ENCODE measurements at regions not wholly inside any gene's neighbourhood (a gene's known extent, or its start where the extent isn't known, plus 50 kb on each side); places are given as distances from the start of the nearest gene placed in this dataset.

DNA sequence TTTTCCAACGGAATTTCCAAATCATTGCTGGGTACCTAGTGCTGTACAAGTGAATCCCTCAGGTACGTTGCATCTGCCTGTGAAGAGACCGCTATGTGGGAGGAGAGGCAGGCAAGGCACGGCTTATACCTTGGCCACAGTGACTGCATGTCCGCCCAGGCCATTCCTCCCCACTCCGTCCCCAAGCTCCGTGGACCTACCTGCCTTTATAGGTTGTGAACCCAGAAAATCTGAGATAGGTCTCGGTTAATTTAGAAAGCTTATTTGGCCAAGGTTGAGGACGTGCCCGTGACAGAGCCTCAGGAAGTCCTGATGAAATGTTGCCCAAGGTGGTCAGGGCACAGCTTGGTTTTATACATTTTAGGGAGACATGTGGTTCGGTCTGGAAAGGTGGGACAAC is 218.5 kb upstream of the TSHZ3 start:
- no peak for DNase-seq

DNA sequence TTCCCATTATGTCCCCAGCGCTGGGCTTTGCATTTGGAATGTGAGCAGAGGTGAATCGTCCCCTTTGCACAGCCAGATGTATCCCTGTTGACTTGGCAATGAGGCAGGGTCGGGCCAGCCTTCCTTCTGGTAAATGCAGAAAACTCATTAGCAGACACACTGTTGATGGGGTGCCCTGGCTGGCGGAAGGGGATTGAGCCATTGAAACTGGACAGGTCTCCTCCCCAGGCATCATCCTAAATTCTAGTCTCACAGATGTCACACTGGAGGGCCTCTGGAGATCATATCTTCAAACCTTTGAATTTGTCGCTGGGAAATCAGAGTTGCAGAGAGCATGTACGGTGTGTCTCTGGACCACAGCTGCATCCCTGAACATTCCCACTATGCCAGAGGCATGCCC is 219.5 kb upstream of the TSHZ3 start:
- DNase-seq = no peak

- no peak for DNase-seq
Observed at GRCh38 chr19:31570718-31571117, 221.5 kb upstream of the TSHZ3 start.

DNA sequence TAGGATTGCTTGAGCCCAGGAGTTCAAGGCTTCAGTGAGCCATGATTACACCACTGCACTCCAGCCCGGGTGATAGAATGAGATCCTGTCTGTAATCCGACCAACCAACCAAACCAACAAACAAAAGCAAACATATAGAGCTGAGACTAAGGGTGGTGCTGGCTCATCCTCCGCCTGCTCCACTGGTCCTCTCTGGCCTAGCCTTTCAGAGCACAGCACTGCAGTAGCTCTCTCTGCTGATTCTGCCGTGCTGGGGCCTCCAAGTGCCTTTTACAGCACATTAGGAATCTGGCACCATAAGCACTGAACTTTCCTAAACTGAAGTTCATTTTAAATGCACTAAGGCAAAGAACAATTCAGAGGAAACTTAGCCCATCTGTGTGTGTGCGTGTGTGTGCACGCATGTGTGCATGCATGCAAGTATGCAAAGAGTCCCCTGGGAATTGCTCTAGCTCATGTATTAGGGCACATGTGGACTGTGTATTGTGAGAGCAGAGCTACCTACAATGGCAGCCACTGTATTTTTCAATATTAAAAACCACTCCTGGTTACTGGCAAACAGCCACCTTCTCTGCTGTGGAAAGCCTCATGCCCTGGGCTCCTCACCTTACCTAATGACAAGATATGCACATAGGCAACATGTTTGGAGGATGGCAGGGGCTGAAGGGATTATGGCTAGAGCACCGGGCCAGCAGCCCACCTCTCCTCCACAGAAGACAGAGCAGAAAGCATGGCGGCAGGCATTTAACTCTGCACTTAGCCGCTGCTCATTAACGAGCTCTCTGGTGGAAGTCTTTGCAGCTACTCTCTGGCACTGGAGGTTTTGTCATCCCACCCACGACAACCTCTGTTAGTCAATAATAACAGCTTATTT is 223.1 kb upstream of the TSHZ3 start:
- DNase-seq = no peak

- no peak for DNase-seq
Observed at GRCh38 chr19:31572976-31573298, 223.7 kb upstream of the TSHZ3 start.

DNA sequence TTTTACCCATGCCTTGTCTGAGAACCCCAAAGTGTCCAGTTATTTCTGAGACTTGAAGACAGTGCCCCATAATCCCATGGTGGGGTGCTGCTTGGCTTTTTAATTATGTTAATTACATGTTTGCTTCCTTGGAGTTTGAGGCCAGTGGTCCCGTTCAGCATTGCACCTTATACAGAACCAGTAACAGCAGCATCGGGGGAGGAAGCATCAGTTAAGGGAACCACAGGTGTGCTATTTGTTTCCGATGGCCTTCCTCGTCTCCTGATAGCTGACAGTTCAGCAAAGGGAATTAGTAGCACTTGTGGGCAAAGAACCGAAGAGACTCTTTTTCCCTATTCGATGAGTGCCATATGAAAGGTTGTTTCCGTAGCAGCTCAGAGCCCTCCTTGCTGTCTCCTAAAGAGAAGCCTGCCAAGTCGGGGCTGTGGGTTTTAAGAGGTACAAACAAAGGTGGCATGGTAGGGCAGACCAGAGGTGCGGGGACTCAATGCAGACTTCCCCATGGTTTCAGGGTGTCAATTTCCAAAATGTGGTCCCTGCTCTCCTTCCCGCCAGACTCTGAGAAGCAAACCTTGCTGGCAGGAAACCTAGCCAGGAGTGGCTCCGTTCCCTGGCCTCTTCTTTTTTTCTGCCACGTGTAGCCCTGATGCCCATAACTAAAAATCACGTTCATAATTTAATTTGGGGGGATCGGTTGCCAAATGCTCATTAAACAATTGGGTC is 225.2 kb upstream of the TSHZ3 start:
- no peak for DNase-seq

- no peak for DNase-seq
Observed at GRCh38 chr19:31575846-31576335, 226.7 kb upstream of the TSHZ3 start.

DNA sequence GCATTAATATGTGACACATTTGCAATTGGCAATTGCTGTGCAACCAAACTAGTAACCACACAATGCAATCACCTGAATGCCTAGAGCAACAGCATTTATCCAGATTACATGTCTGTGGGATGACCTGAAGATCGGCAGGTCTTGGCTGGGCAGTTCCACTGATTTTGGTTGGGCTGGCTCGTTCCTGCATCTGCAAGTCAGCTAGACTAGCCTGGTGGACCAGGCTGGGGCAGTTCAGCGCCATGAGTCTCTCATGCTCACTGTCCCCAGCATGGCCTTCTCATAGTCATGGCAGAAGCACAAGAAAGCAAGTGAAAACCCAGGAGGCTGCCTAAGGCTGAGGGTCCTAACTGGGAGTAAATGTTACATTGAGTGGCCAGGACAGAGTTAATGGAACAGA is 229.1 kb upstream of the TSHZ3 start:
- no peak for DNase-seq

GRCh38 chr19:31583148-31583547 is 233.9 kb upstream of the TSHZ3 start:
- no peak for DNase-seq

DNA sequence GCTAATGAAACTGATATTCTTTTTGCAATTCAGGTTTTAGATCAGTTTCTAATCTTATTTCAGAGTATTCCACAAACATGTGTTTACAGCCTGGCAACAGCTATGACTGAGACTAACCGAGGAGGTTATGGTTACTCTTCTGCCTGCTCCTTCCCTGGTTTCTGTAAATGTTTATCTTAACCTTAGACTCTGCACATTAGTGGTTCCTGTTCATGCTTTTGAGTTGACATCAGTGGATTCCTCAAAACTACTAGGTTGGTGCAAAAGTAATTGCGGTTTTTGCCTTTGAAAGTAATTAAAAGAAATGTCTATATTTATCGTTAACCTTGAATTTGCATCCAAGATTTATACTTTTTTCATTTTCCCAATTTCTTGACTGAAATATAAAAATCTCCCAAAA is 237.0 kb upstream of the TSHZ3 start:
- no peak for DNase-seq

DNA sequence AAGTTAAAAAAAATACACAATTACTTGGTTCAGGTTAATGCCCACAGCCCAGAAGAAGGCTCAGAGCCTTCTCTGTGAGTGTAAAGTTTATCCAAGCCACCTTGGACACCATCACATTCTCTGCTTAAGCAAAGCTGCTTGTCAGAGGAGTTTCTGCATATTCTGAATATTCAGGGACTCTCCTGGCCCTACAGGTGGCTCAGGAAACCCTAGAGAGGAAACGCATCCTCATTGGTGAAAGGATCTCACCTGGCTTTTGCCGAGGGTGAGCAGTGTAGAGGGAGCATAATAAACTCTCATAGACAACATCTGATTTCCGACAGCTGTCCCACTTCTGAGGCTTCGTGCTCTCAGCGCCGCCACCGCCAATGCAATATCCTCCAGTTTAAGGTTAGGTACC is 239.9 kb upstream of the TSHZ3 start:
- DNase-seq = no peak

- no peak for DNase-seq
Observed at GRCh38 chr19:31591258-31591657, 242.0 kb upstream of the TSHZ3 start.

GRCh38 chr19:31592456-31592855 is 243.2 kb upstream of the TSHZ3 start:
- DNase-seq = no peak

DNA sequence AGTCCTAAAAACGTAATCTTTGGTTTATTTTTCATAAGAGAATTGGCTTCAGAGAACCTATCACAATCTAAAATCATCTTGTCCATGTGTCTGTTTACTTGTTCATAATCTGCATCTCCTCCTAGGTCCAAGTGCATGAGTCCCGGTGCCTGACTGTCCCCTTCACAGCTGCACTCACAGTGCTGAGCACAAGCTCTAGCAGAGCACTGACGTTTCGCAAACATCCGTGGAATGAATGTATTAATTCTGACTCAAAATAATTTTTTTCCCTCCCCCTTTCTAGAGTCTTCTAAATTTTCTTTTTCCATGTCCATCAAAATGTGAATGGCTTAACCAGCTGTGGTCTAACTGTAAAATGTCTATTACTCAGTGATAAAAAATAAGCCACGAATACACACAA is 245.5 kb upstream of the TSHZ3 start:
- no peak for DNase-seq

GRCh38 chr19:31595521-31595920 is 246.3 kb upstream of the TSHZ3 start:
- no peak for DNase-seq

DNA sequence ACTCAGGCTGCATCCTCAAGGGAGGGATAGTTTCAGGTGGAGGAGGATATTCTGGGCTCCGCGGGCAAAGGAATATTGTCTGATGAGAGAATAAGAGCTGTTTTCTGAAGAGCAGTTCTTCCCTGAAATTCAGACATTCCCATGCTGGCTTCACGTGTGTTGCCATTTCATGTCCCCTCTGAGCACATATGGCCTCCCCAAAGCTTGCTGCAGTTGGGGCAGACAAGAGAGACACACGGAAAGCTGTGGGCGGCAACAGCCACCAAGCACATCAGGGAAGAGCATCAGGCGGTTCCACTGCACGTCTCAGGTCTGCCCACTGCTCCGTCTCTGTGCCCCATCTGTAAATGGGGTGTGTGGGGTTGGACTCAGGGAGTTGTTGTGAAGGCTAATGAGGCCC is 247.5 kb upstream of the TSHZ3 start:
- DNase-seq = no peak

GRCh38 chr19:31597616-31598015 is 248.4 kb upstream of the TSHZ3 start:
- no peak for DNase-seq

GRCh38 chr19:31598730-31599238 is 249.5 kb upstream of the TSHZ3 start:
- no peak for DNase-seq

GRCh38 chr19:31600731-31601295 is 251.6 kb upstream of the TSHZ3 start:
- no peak for DNase-seq

GRCh38 chr19:31601855-31602254 is 252.6 kb upstream of the TSHZ3 start:
- no peak for DNase-seq

GRCh38 chr19:31602548-31602947 is 253.3 kb upstream of the TSHZ3 start:
- DNase-seq = no peak

DNA sequence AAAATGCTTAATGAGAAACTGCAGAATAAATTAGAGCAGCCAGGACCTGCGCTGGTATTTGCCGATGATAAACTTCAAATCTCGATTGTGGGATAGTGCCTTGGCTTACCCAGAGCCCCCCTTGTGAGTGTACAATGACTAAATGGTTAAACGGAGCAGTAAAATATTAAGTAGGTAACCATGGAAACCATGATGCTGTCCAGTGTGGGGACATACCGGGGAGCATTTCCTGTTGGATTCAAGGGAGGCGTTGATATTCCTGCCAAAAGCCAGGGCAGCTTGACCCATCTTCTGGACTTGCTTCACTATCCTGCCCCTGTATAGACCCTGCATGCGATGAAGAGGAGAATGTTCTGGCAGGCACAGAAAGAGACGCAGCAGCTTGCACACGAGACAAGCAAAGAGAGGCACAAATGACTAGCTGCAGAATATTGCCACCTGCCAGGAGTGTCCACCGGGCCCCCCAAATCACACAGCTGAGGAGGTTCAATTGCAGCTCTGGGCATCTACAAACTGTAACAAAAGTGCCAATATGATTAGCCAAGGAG is 255.3 kb upstream of the TSHZ3 start:
- no peak for DNase-seq

- DNase-seq = no peak
Observed at GRCh38 chr19:31610018-31610417, 260.8 kb upstream of the TSHZ3 start.
